H1 (cell line): ENCODE measurements at regions not wholly inside any gene's neighbourhood (a gene's known extent, or its start where the extent isn't known, plus 50 kb on each side); places are given as distances from the start of the nearest gene placed in this dataset.

Experiments
- CTCF ChIA-PET: fragments of 300-600 bp; sonication (Branson Sonifier 250); formaldehyde crosslinking; loops from one replicate; lab custom pipeline; 2021; ENCODE audit not compliant: partially characterized antibody; lab: Charles Lee
- POLR2A ChIA-PET: fragments of 300-600 bp; sonication (Branson Sonifier 250); formaldehyde crosslinking; loops from one replicate; lab custom pipeline; 2021; ENCODE audit warnings: inconsistent platforms; ENCODE audit not compliant: partially characterized antibody; lab: Charles Lee
- DNase-seq, 2 experiments: peaks; one replicate each; pipeline versions ENCODE4 v3.0.0 to v3.0.0-alpha.2; 2010 to 2022; ENCODE audit warnings: low spot score in 2 of 2, low read depth in 1 of 2, mixed read lengths in 1 of 2
- FAIRE-seq: peaks from 2 replicates; lab custom pipeline; 2011; peaks lifted over from hg19 to GRCh38; lab: Jason Lieb, UNC
- H2AFZ ChIP-seq: 2 replicates; pipeline ENCODE4 v1.8.1; 2012; ENCODE audit warnings: low read length, inconsistent platforms
- H2AK5ac ChIP-seq: 2 replicates; pipeline ENCODE4 v1.6.1; 2013; ENCODE audit warnings: low read depth, low read length
- H2BK120ac ChIP-seq: replicated peaks from 2 replicates; pipeline ENCODE3; 2013; ENCODE audit warnings: low read depth, low read length, inconsistent platforms
- H2BK12ac ChIP-seq: 2 replicates; pipeline ENCODE4 v1.6.1; 2013; ENCODE audit warnings: low read depth, low read length
- H2BK15ac ChIP-seq: 2 replicates; pipeline ENCODE4 v1.6.1; 2013; ENCODE audit warnings: low read length
- H2BK20ac ChIP-seq: 2 replicates; pipeline ENCODE4 v1.6.1; 2013; ENCODE audit warnings: low read length
- H2BK5ac ChIP-seq: 2 replicates; pipeline ENCODE4 v1.6.1; 2013; ENCODE audit warnings: low read depth, low read length
- H3K14ac ChIP-seq: 2 replicates; pipeline ENCODE4 v1.6.1; 2013; ENCODE audit warnings: inconsistent platforms; ENCODE audit not compliant: insufficient read length
- H3K18ac ChIP-seq: 2 replicates; pipeline ENCODE4 v1.6.1; 2013; ENCODE audit warnings: low read length; ENCODE audit errors: extremely low read depth
- H3K23ac ChIP-seq: 2 replicates; pipeline ENCODE4 v1.6.1; 2013; ENCODE audit warnings: inconsistent platforms; ENCODE audit not compliant: insufficient read length
- H3K23me2 ChIP-seq: 2 replicates; pipeline ENCODE4 v1.6.1; 2013; ENCODE audit warnings: low read depth, low read length
- H3K27ac ChIP-seq: 2 replicates; pipeline ENCODE4 v1.6.1; 2011; ENCODE audit warnings: low read depth, low read length, inconsistent platforms
- H3K27me3 ChIP-seq, 4 experiments: replicated peaks in 1 of 4; 1 replicate in 1 of 4; 2 replicates in 3 of 4; pipeline versions ENCODE4 v1.6.1 to v1.8.1; 2011 to 2013; ENCODE audit warnings: low read length in 3 of 4, mild to moderate bottlenecking in 3 of 4, inconsistent platforms in 2 of 4, mixed read lengths in 2 of 4, moderate library complexity in 1 of 4; ENCODE audit not compliant: control insufficient read depth in 3 of 4, insufficient read depth in 3 of 4; ENCODE audit errors: extremely low read depth in 1 of 4
- H3K36me3 ChIP-seq, 4 experiments: 2 replicates each; pipeline versions ENCODE4 v1.6.1 to v1.8.1; 2011 to 2013; ENCODE audit warnings: mild to moderate bottlenecking in 4 of 4, low read length in 3 of 4, moderate library complexity in 2 of 4, control low read depth in 1 of 4, inconsistent platforms in 1 of 4; ENCODE audit not compliant: insufficient read depth in 4 of 4, control insufficient read depth in 2 of 4
- H3K4ac ChIP-seq: replicated peaks from 2 replicates; pipeline ENCODE3; 2013; ENCODE audit warnings: low read length, low read depth, mixed read lengths, inconsistent platforms; ENCODE audit not compliant: insufficient read length
- H3K4me1 ChIP-seq, 4 experiments: replicated peaks in 1 of 4; 1 replicate in 1 of 4; 2 replicates in 3 of 4; pipeline versions ENCODE4 v1.6.1 to v1.8.1; 2011 to 2013; ENCODE audit warnings: low read length in 3 of 4, inconsistent platforms in 2 of 4, mixed read lengths in 1 of 4; ENCODE audit not compliant: insufficient read depth in 4 of 4, control insufficient read depth in 3 of 4
- H3K4me2 ChIP-seq, 2 experiments: 2 replicates each; pipeline versions ENCODE4 v1.6.1 to v1.8.1; 2011 to 2013; ENCODE audit warnings: low read depth in 2 of 2, low read length in 2 of 2, control low read depth in 1 of 2, inconsistent platforms in 1 of 2, mild to moderate bottlenecking in 1 of 2; ENCODE audit not compliant: insufficient read depth in 1 of 2
- H3K4me3 ChIP-seq, 4 experiments: fragments of 200-600, 300-600 bp in 1 of 4; sonication (generic), shearing (Covaris generic), sonication (Bioruptor Twin) in 1 of 4; 2 replicates each; pipeline versions ENCODE4 v1.5.1 to v1.8.1; 2011 to 2016; ENCODE audit warnings: low read length in 4 of 4, low read depth in 3 of 4, control low read depth in 2 of 4, inconsistent platforms in 2 of 4, mild to moderate bottlenecking in 2 of 4, mixed read lengths in 1 of 4, moderate library complexity in 1 of 4; ENCODE audit not compliant: insufficient read depth in 2 of 4; ENCODE audit errors: extremely low read depth in 1 of 4
- H3K56ac ChIP-seq: replicated peaks from 2 replicates; pipeline ENCODE3; 2013; ENCODE audit warnings: low read depth, mild to moderate bottlenecking, mixed read lengths, low read length, inconsistent platforms; ENCODE audit not compliant: insufficient read length
- H3K79me1 ChIP-seq: 2 replicates; pipeline ENCODE4 v1.6.1; 2013; ENCODE audit warnings: low read depth, low read length, control low read depth
- H3K79me2 ChIP-seq, 2 experiments: 2 replicates each; pipeline versions ENCODE4 v1.6.1 to v1.8.1; 2012 to 2013; ENCODE audit warnings: low read length in 2 of 2, mild to moderate bottlenecking in 2 of 2, inconsistent platforms in 1 of 2; ENCODE audit not compliant: insufficient read depth in 2 of 2, control insufficient read depth in 1 of 2
- H3K9ac ChIP-seq, 4 experiments: replicated peaks in 1 of 4; 1 replicate in 1 of 4; 2 replicates in 3 of 4; pipeline versions ENCODE4 v1.6.1 to v1.8.1; 2011 to 2013; ENCODE audit warnings: low read depth in 3 of 4, low read length in 3 of 4, control low read depth in 2 of 4, mild to moderate bottlenecking in 2 of 4, moderate library complexity in 2 of 4, inconsistent platforms in 1 of 4; ENCODE audit errors: extremely low read depth in 1 of 4
- H3K9me3 ChIP-seq, 2 experiments: 2 replicates each; pipeline versions ENCODE4 v1.6.1 to v1.8.1; 2012 to 2013; ENCODE audit warnings: mild to moderate bottlenecking in 2 of 2, moderate library complexity in 2 of 2, control low read depth in 1 of 2, inconsistent platforms in 1 of 2, low read depth in 1 of 2, low read length in 1 of 2, mixed read lengths in 1 of 2; ENCODE audit not compliant: insufficient read depth in 2 of 2
- H4K20me1 ChIP-seq, 2 experiments: replicated peaks in 1 of 2; 2 replicates each; pipeline versions ENCODE3 to v1.8.1; 2011 to 2013; ENCODE audit warnings: inconsistent platforms in 2 of 2, low read length in 2 of 2, mild to moderate bottlenecking in 1 of 2; ENCODE audit not compliant: insufficient read depth in 2 of 2, control insufficient read depth in 1 of 2
- H4K5ac ChIP-seq: 2 replicates; pipeline ENCODE4 v1.6.1; 2013; ENCODE audit warnings: low read length, low read depth, mixed read lengths, inconsistent platforms; ENCODE audit not compliant: insufficient read length
- H4K8ac ChIP-seq: 2 replicates; pipeline ENCODE4 v1.8.0; 2013; ENCODE audit warnings: mild to moderate bottlenecking, moderate library complexity, low read length, inconsistent platforms; ENCODE audit not compliant: insufficient read depth; ENCODE audit errors: extremely low read depth
- H4K91ac ChIP-seq: replicated peaks from 2 replicates; pipeline ENCODE3; 2013; ENCODE audit warnings: low read length, mixed read lengths, inconsistent platforms; ENCODE audit not compliant: insufficient read length
- ASH2L ChIP-seq: fragments of 200-600, 300-600 bp; sonication (generic); IDR thresholded peaks from one replicate; pipeline ENCODE4 v1.7.1; 2017; ENCODE audit warnings: low read length
- BRCA1 ChIP-seq: IDR thresholded peaks from 2 replicates; pipeline ENCODE4 v1.6.1; 2012; ENCODE audit warnings: low read depth, low read length, improper control_type of control experiment
- CEBPB ChIP-seq: IDR thresholded peaks from 2 replicates; pipeline ENCODE4 v1.6.1; 2012; ENCODE audit warnings: low read depth, low read length
- EGR1 ChIP-seq: IDR thresholded peaks from 2 replicates; pipeline ENCODE4 v1.6.1; 2011; ENCODE audit warnings: low read depth, low read length, borderline replicate concordance
- KDM5A ChIP-seq: fragments of 200-600 bp; IDR thresholded peaks from 2 replicates; pipeline ENCODE4 v1.7.1; 2012; ENCODE audit warnings: mild to moderate bottlenecking, low read length, inconsistent platforms, mixed read lengths
- NANOG ChIP-seq: IDR thresholded peaks from 2 replicates; pipeline ENCODE4 v1.6.1; 2011; ENCODE audit warnings: low read length, low read depth, mild to moderate bottlenecking, inconsistent platforms; ENCODE audit not compliant: insufficient read depth, poor library complexity, severe bottlenecking
- POLR2A ChIP-seq, 2 experiments: IDR thresholded peaks; 1 replicate in 1 of 2; 2 replicates in 1 of 2; pipeline ENCODE4 v1.6.1; 2011; ENCODE audit warnings: low read depth in 2 of 2, low read length in 2 of 2, mild to moderate bottlenecking in 2 of 2; ENCODE audit errors: control extremely low read depth in 1 of 2
- POLR2AphosphoS5 ChIP-seq: IDR thresholded peaks from 2 replicates; pipeline ENCODE4 v1.6.1; 2011; ENCODE audit warnings: low read depth, low read length
- RAD21 ChIP-seq, 2 experiments: IDR thresholded peaks in 1 of 2; conservative IDR thresholded peaks in 1 of 2; 2 replicates each; pipeline ENCODE4 v1.6.1; 2011; ENCODE audit warnings: low read depth in 2 of 2, low read length in 2 of 2, improper control_type of control experiment in 1 of 2, inconsistent platforms in 1 of 2, mild to moderate bottlenecking in 1 of 2, moderate library complexity in 1 of 2
- RBBP5 ChIP-seq: IDR thresholded peaks from 2 replicates; pipeline ENCODE4 v1.7.1; 2012; ENCODE audit warnings: low read depth, mild to moderate bottlenecking, inconsistent platforms, low read length, moderate library complexity, borderline replicate concordance
- SIN3A ChIP-seq, 2 experiments: IDR thresholded peaks in 1 of 2; conservative IDR thresholded peaks in 1 of 2; 2 replicates each; pipeline ENCODE4 v1.6.1; 2011 to 2012; ENCODE audit warnings: low read length in 2 of 2, improper control_type of control experiment in 1 of 2, low read depth in 1 of 2, mild to moderate bottlenecking in 1 of 2
- SIRT6 ChIP-seq: IDR thresholded peaks from one replicate; pipeline ENCODE4 v1.7.1; 2012; ENCODE audit warnings: low read length, inconsistent platforms
- SP4 ChIP-seq: IDR thresholded peaks from 2 replicates; pipeline ENCODE4 v1.6.1; 2012; ENCODE audit warnings: low read length, inconsistent platforms
- SUZ12 ChIP-seq: fragments of 200-600 bp; sonication (generic); IDR thresholded peaks from 2 replicates; pipeline ENCODE4 v1.6.1; 2012; ENCODE audit warnings: mild to moderate bottlenecking, inconsistent platforms, low read length, moderate library complexity, mixed read lengths
- TCF12 ChIP-seq: IDR thresholded peaks from 2 replicates; pipeline ENCODE4 v1.6.1; 2011; ENCODE audit warnings: low read depth, mild to moderate bottlenecking, low read length
- TEAD4 ChIP-seq: IDR thresholded peaks from 2 replicates; pipeline ENCODE4 v1.6.1; 2012; ENCODE audit warnings: low read depth, low read length, inconsistent platforms, mixed read lengths
- WGBS, 2 experiments: shearing (Covaris generic) in 1 of 2; methylation state at CpG; one replicate each; pipeline versions ENCODE4 v1.1.6 to v1.1.7; 2013 to 2015; ENCODE audit warnings: low lambda C conversion rate in 2 of 2, mixed read lengths in 2 of 2, inconsistent platforms in 1 of 2, low coverage in 1 of 2, missing lambda C conversion rate in 1 of 2; ENCODE audit not compliant: insufficient replicate concordance in 2 of 2, insufficient coverage in 1 of 2, insufficient read length in 1 of 2; ENCODE audit errors: extremely low coverage in 1 of 2, missing lambda C conversion rate in 1 of 2; 5-methylcytosine and 5-hydroxymethylcytosine counted together

DNA sequence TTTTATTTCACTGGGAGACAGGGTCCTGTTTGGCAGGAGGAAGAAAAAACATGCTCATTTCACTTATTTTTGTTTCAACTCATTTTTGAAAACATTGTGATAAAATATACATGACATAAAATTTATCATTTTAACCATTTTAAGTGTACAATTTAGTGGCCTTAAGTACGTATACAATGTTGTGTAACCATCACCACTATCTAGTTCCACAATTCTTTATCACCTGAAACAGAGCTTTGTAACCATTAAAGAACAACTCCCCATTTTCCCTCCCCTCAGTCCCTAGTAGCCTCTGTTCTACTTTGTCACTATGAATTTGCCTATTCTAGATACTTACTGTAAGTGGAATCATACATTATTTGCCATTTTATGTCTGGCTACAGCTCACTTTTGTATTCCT lies 143.8 kb downstream of the GPAT3 start:
- Histone ChIP-seq H3K36me3 (no peaks in the 10 kb centered on the region), H3K27ac (no peak overlapping the region), H3K56ac (no peak overlapping the region), H3K79me1 (no peaks in the 10 kb centered on the region), H4K91ac (no peak overlapping the region), H2BK12ac (no peak overlapping the region), H3K9ac (no peak overlapping the region), H2BK15ac (no peak overlapping the region), H2BK20ac (no peak overlapping the region), H4K8ac (no peak overlapping the region), H3K14ac (no peak overlapping the region), H3K79me2 (no peaks in the 10 kb centered on the region), H2BK5ac (no peak overlapping the region), H2BK120ac (no peak overlapping the region), H3K4me3 (no peak overlapping the region), H2AK5ac (no peak overlapping the region), H4K20me1 (no peaks in the 10 kb centered on the region), H3K4me2 (no peak overlapping the region), H2AFZ (no peak overlapping the region), H3K23ac (no peak overlapping the region), H3K9me3 (no peaks in the 10 kb centered on the region), H3K4me1 (no peaks in the 10 kb centered on the region), H3K4ac (no peak overlapping the region), H3K23me2 (peaks cover 2% of the 10 kb centered on the region; the same call in 1 of the 2 replicates), H3K27me3 (no peaks in the 10 kb centered on the region), H4K5ac (no peak overlapping the region), H3K18ac (no peak overlapping the region)
- POLR2A ChIA-PET = no interaction called here
- WGBS, 2 experiments = 85% methylated on average over 1 of the region's 1 CpG; no CpG with 5 or more reads in 1 of the 2 experiments
- DNase-seq (no peak), FAIRE-seq (no peak)
- no peak for TF ChIP-seq CEBPB
- no peak for TF ChIP-seq SIRT6
- TF ChIP-seq SIN3A (conservative IDR thresholded peaks at IDR 0.05 in 1 of 2, IDR thresholded peaks at IDR 0.05 in 1 of 2; ENCODE audit: low read depth in 1 of 2, low read length in 2 of 2) = no peak
- TF ChIP-seq TEAD4 = no peak
- TF ChIP-seq NANOG = no peak
- TF ChIP-seq POLR2AphosphoS5 = no peak
- TF ChIP-seq RAD21 (IDR thresholded peaks at IDR 0.05 in 1 of 2, conservative IDR thresholded peaks at IDR 0.05 in 1 of 2; ENCODE audit: low read depth in 2 of 2, low read length in 2 of 2) = no peak
- TF ChIP-seq EGR1 = no peak
- no peak for TF ChIP-seq SP4
- TF ChIP-seq POLR2A (IDR thresholded peaks at IDR 0.05; ENCODE audit: control extremely low read depth in 1 of 2, low read depth in 2 of 2, low read length in 2 of 2) = no peak
- TF ChIP-seq RBBP5 = no peak
- no peak for TF ChIP-seq KDM5A
- TF ChIP-seq TCF12 = no peak
- TF ChIP-seq BRCA1 = no peak
- TF ChIP-seq ASH2L = no peak
- TF ChIP-seq SUZ12 = no peak
- CTCF ChIA-PET = interaction anchor here (0.7 to 1.7 kb wide), 2 partner anchors 9 to 12 kb away, joined by 3 read pairs; no protein-coding TSS in a partner anchor
